Uterus (tissue), 2 donors: ENCODE measurements at regions not wholly inside any gene's neighbourhood (a gene's known extent, or its start where the extent isn't known, plus 50 kb on each side); places are given as distances from the start of the nearest gene placed in this dataset.

ENCODE experiments used
- CTCF ChIP-seq, 4 experiments: fragments of 200-600 bp in 2 of 4; fragments of 450-650 bp in 2 of 4; sonication (generic) in 2 of 4; IDR thresholded peaks; one replicate each; pipeline ENCODE4 v1.5.1; 2016 to 2019; ENCODE audit warnings: antibody characterized with exemption in 4 of 4, mild to moderate bottlenecking in 2 of 4, moderate library complexity in 1 of 4
- POLR2A ChIP-seq, 2 donors: fragments of 450-650 bp; IDR thresholded peaks; one replicate each; pipeline ENCODE4 v1.6.1; 2016; ENCODE audit warnings: antibody characterized with exemption in 2 of 2, mild to moderate bottlenecking in 1 of 2, moderate library complexity in 1 of 2

GRCh38 chr12:22812531-22812930, 187.6 kb downstream of the ETNK1 start:
- no peak for TF ChIP-seq CTCF (IDR thresholded peaks at IDR 0.05)
- TF ChIP-seq POLR2A (IDR thresholded peaks at IDR 0.05), result no peak
